ELR (cell line): ENCODE measurements at regions not wholly inside any gene's neighbourhood (a gene's known extent, or its start where the extent isn't known, plus 50 kb on each side); places are given as distances from the start of the nearest gene placed in this dataset.

Experiments
- DNase-seq: peaks from one replicate; pipeline ENCODE4 v3.0.0-alpha.2; 2015; ENCODE audit warnings: low read depth

- DNase-seq: no peak
Measured at GRCh38 chr1:217205578-217205977, 425.3 kb downstream of the GPATCH2 start.

GRCh38 chr1:217196616-217197015 lies 434.3 kb downstream of the GPATCH2 start:
- no peak for DNase-seq

- DNase-seq: no peak
Measured at GRCh38 chr1:217193151-217193550, 437.7 kb downstream of the GPATCH2 start.

GRCh38 chr1:217191441-217191840 lies 439.4 kb downstream of the GPATCH2 start:
- DNase-seq: no peak

GRCh38 chr1:217190359-217190758 lies 440.5 kb downstream of the GPATCH2 start:
- no peak for DNase-seq

- DNase-seq: no peak
Measured at GRCh38 chr1:217189362-217189761, 441.5 kb downstream of the GPATCH2 start.

GRCh38 chr1:217188280-217189237 lies 442.3 kb downstream of the GPATCH2 start:
- DNase-seq: no peak

GRCh38 chr1:217186664-217187063 lies 444.2 kb downstream of the GPATCH2 start:
- no peak for DNase-seq

GRCh38 chr1:217184854-217185253 lies 446.0 kb downstream of the GPATCH2 start:
- no peak for DNase-seq

GRCh38 chr1:217182992-217183391 lies 447.9 kb downstream of the GPATCH2 start:
- no peak for DNase-seq

- no peak for DNase-seq
Measured at GRCh38 chr1:217181756-217182155, 449.1 kb downstream of the GPATCH2 start.

GRCh38 chr1:217181176-217181746 lies 449.6 kb downstream of the GPATCH2 start:
- no peak for DNase-seq

- no peak for DNase-seq
Measured at GRCh38 chr1:217180443-217180842, 450.4 kb downstream of the GPATCH2 start.

GRCh38 chr1:217164403-217164802 lies 441.2 kb upstream of the ESRRG start:
- no peak for DNase-seq

GRCh38 chr1:217153361-217153760 lies 430.1 kb upstream of the ESRRG start:
- no peak for DNase-seq

GRCh38 chr1:217150366-217150765 lies 427.1 kb upstream of the ESRRG start:
- no peak for DNase-seq

- no peak for DNase-seq
Measured at GRCh38 chr1:217149791-217150190, 426.6 kb upstream of the ESRRG start.

- DNase-seq: no peak
Measured at GRCh38 chr1:217141711-217142110, 418.5 kb upstream of the ESRRG start.

- no peak for DNase-seq
Measured at GRCh38 chr1:217140041-217140901, 417.0 kb upstream of the ESRRG start.

- no peak for DNase-seq
Measured at GRCh38 chr1:217139513-217139912, 416.3 kb upstream of the ESRRG start.

- no peak for DNase-seq
Measured at GRCh38 chr1:217138799-217139466, 415.7 kb upstream of the ESRRG start.

- no peak for DNase-seq
Measured at GRCh38 chr1:217138173-217138765, 415.0 kb upstream of the ESRRG start.
